Activated CD8-positive, alpha-beta T cell treated with anti-CD3 and anti-CD28 coated beads, Interleukin-2, amount 10 ng/mL, durations not matched to agents 7 days and 5 days (primary cell): ENCODE measurements at regions not wholly inside any gene's neighbourhood (a gene's known extent, or its start where the extent isn't known, plus 50 kb on each side); places are given as distances from the start of the nearest gene placed in this dataset.

Experiments
- ATAC-seq: fragments of 150-1000 bp; cut with Tn5 transposase; one replicate; pipeline ENCODE4 v1.10.0; 2021; ENCODE audit warnings: moderate library complexity
- CTCF ChIA-PET: fragments of 350-600 bp; sonication (Branson Sonifier 250); formaldehyde crosslinking; loops from one replicate; lab custom pipeline; 2021; ENCODE audit warnings: antibody characterized with exemption; lab: Charles Lee
- POLR2A ChIA-PET: fragments of 350-600 bp; sonication (Branson Sonifier 250); formaldehyde crosslinking; loops from one replicate; lab custom pipeline; 2021; ENCODE audit warnings: antibody characterized with exemption; lab: Charles Lee
- DNase-seq: peaks from one replicate; pipeline ENCODE4 v3.0.0-alpha.2; 2020
- H3K27ac Mint-ChIP-seq: one replicate; pipeline ENCODE4 v1.8.0; 2021; ENCODE audit warnings: mild to moderate bottlenecking, mixed read lengths
- H3K27me3 Mint-ChIP-seq: one replicate; pipeline ENCODE4 v1.8.0; 2021; ENCODE audit warnings: low read depth, mixed read lengths
- H3K36me3 Mint-ChIP-seq: one replicate; pipeline ENCODE4 v1.8.0; 2021; ENCODE audit warnings: low read depth, mixed read lengths
- H3K4me1 Mint-ChIP-seq: one replicate; pipeline ENCODE4 v1.8.0; 2021; ENCODE audit warnings: low read depth, mixed read lengths
- H3K4me3 Mint-ChIP-seq: one replicate; pipeline ENCODE4 v1.8.0; 2021; ENCODE audit warnings: mild to moderate bottlenecking, mixed read lengths
- H3K9me3 Mint-ChIP-seq: one replicate; pipeline ENCODE4 v1.8.0; 2022; ENCODE audit warnings: mixed read lengths; ENCODE audit not compliant: insufficient read depth

GRCh38 chr3:25897019-25897418 lies 107.1 kb downstream of the OXSM start:
- no peak overlapping the region for H3K4me3 Mint-ChIP-seq
- POLR2A ChIA-PET: no interaction called here

GRCh38 chr3:25899352-25900101 lies 109.6 kb downstream of the OXSM start:
- DNase-seq (no peak), ATAC-seq (no peak)
- no peaks in the 10 kb centered on the region for H3K36me3 Mint-ChIP-seq
- ChIA-PET CTCF (no interaction called here), POLR2A (no interaction called here)
- no peaks in the 10 kb centered on the region for H3K9me3 Mint-ChIP-seq
- H3K27me3 Mint-ChIP-seq: no peaks in the 10 kb centered on the region
- no peak overlapping the region for H3K27ac Mint-ChIP-seq
- peaks cover 7% of the 10 kb centered on the region for H3K4me1 Mint-ChIP-seq
- no peak overlapping the region for H3K4me3 Mint-ChIP-seq

More at GRCh38 chr3:25897019-25897418, 107.1 kb downstream of the OXSM start:
- CTCF ChIA-PET: no interaction called here
- peaks cover 5% of the 10 kb centered on the region for H3K4me1 Mint-ChIP-seq
- no peak for DNase-seq
- no peaks in the 10 kb centered on the region for H3K36me3 Mint-ChIP-seq
- no peak for ATAC-seq
- no peaks in the 10 kb centered on the region for H3K27me3 Mint-ChIP-seq
- no peaks in the 10 kb centered on the region for H3K9me3 Mint-ChIP-seq
- H3K27ac Mint-ChIP-seq: no peak overlapping the region

- no peak overlapping the region for H3K4me3 Mint-ChIP-seq
- CTCF ChIA-PET: no interaction called here
- H3K27ac Mint-ChIP-seq: no peak overlapping the region
- H3K9me3 Mint-ChIP-seq: no peaks in the 10 kb centered on the region
- peaks cover 7% of the 10 kb centered on the region for H3K4me1 Mint-ChIP-seq
- ATAC-seq: no peak
- H3K27me3 Mint-ChIP-seq: peaks cover 2% of the 10 kb centered on the region
- no peaks in the 10 kb centered on the region for H3K36me3 Mint-ChIP-seq
- POLR2A ChIA-PET: no interaction called here
- DNase-seq: no peak
These were observed 110.3 kb downstream of the OXSM start for GRCh38 chr3:25900161-25900560.

GRCh38 chr3:25901796-25902195 lies 111.9 kb downstream of the OXSM start:
- no peak for ATAC-seq
- ChIA-PET POLR2A (no interaction called here), CTCF (interaction anchor here (0.9 kb wide), 1 partner anchor 41 kb away, joined by 3 read pairs; no protein-coding TSS in a partner anchor)

GRCh38 chr3:25902586-25902985 lies 112.7 kb downstream of the OXSM start:
- Mint-ChIP-seq H3K27me3 (peaks cover 8% of the 10 kb centered on the region), H3K4me1 (peaks cover 7% of the 10 kb centered on the region), H3K9me3 (no peaks in the 10 kb centered on the region), H3K27ac (no peak overlapping the region), H3K36me3 (no peaks in the 10 kb centered on the region), H3K4me3 (no peak overlapping the region)
- ChIA-PET POLR2A (no interaction called here), CTCF (no interaction called here)
- no peak for ATAC-seq
- DNase-seq: no peak

More at GRCh38 chr3:25901796-25902195, 111.9 kb downstream of the OXSM start:
- H3K27ac Mint-ChIP-seq: no peak overlapping the region
- H3K27me3 Mint-ChIP-seq: peaks cover 8% of the 10 kb centered on the region
- H3K9me3 Mint-ChIP-seq: no peaks in the 10 kb centered on the region
- H3K36me3 Mint-ChIP-seq: no peaks in the 10 kb centered on the region
- DNase-seq: no peak
- H3K4me3 Mint-ChIP-seq: no peak overlapping the region
- peaks cover 7% of the 10 kb centered on the region for H3K4me1 Mint-ChIP-seq

GRCh38 chr3:25903371-25904129 lies 113.7 kb downstream of the OXSM start:
- Mint-ChIP-seq H3K4me1 (peaks cover 7% of the 10 kb centered on the region), H3K36me3 (no peaks in the 10 kb centered on the region), H3K4me3 (no peak overlapping the region), H3K27me3 (peaks cover 11% of the 10 kb centered on the region), H3K27ac (no peak overlapping the region), H3K9me3 (no peaks in the 10 kb centered on the region)
- ChIA-PET CTCF (no interaction called here), POLR2A (no interaction called here)
- no peak for ATAC-seq
- no peak for DNase-seq

- ATAC-seq: no peak
- H3K36me3 Mint-ChIP-seq: no peaks in the 10 kb centered on the region
- H3K4me3 Mint-ChIP-seq: no peak overlapping the region
- no peak for DNase-seq
- no peak overlapping the region for H3K27ac Mint-ChIP-seq
- peaks cover 14% of the 10 kb centered on the region for H3K27me3 Mint-ChIP-seq
- ChIA-PET POLR2A (no interaction called here), CTCF (no interaction called here)
- peaks cover 7% of the 10 kb centered on the region for H3K4me1 Mint-ChIP-seq
- no peaks in the 10 kb centered on the region for H3K9me3 Mint-ChIP-seq
These were observed 114.3 kb downstream of the OXSM start for GRCh38 chr3:25904206-25904605.

GRCh38 chr3:25906132-25906906 lies 116.4 kb downstream of the OXSM start:
- POLR2A ChIA-PET: interaction anchor here (0.6 kb wide), 1 partner anchor 34 kb away, joined by 3 read pairs; no protein-coding TSS in a partner anchor
- Mint-ChIP-seq H3K36me3 (no peaks in the 10 kb centered on the region), H3K27ac (no peak overlapping the region), H3K9me3 (no peaks in the 10 kb centered on the region), H3K27me3 (peaks cover 16% of the 10 kb centered on the region), H3K4me3 (no peak overlapping the region), H3K4me1 (peaks cover 10% of the 10 kb centered on the region)
- CTCF ChIA-PET: no interaction called here
- ATAC-seq (no peak), DNase-seq (no peak)

- ChIA-PET CTCF (interaction anchor here (1.2 kb wide), 1 partner anchor 259 kb away, joined by 3 read pairs; no protein-coding TSS in a partner anchor), POLR2A (no interaction called here)
- no peak for ATAC-seq
- no peak for DNase-seq
- H3K4me3 Mint-ChIP-seq: no peak overlapping the region
- H3K27me3 Mint-ChIP-seq: peaks cover 16% of the 10 kb centered on the region
- no peak overlapping the region for H3K27ac Mint-ChIP-seq
- H3K4me1 Mint-ChIP-seq: peaks cover 12% of the 10 kb centered on the region
- no peaks in the 10 kb centered on the region for H3K36me3 Mint-ChIP-seq
- H3K9me3 Mint-ChIP-seq: no peaks in the 10 kb centered on the region
These were observed 117.2 kb downstream of the OXSM start for GRCh38 chr3:25907081-25907480.

GRCh38 chr3:25910105-25910504 lies 120.2 kb downstream of the OXSM start:
- no peak overlapping the region for H3K27ac Mint-ChIP-seq
- no peak for DNase-seq
- peaks cover 11% of the 10 kb centered on the region for H3K4me1 Mint-ChIP-seq
- ChIA-PET CTCF (no interaction called here), POLR2A (no interaction called here)
- no peak overlapping the region for H3K4me3 Mint-ChIP-seq
- H3K9me3 Mint-ChIP-seq: no peaks in the 10 kb centered on the region
- H3K27me3 Mint-ChIP-seq: peaks cover 15% of the 10 kb centered on the region
- H3K36me3 Mint-ChIP-seq: no peaks in the 10 kb centered on the region
- ATAC-seq: no peak

- Mint-ChIP-seq H3K27me3 (peaks cover 9% of the 10 kb centered on the region), H3K9me3 (no peaks in the 10 kb centered on the region), H3K27ac (no peak overlapping the region), H3K4me3 (no peak overlapping the region), H3K36me3 (no peaks in the 10 kb centered on the region), H3K4me1 (peaks cover 11% of the 10 kb centered on the region)
- CTCF ChIA-PET: interaction anchor here (0.6 to 1.2 kb wide), 3 partner anchors 46 to 428 kb away, joined by 3 read pairs; no protein-coding TSS in a partner anchor
- DNase-seq: peak; percentile 58
- POLR2A ChIA-PET: no interaction called here
- ATAC-seq: peak; percentile 44
These were observed 121.1 kb downstream of the OXSM start for GRCh38 chr3:25910997-25911396.
